Panc1 (cell line): ENCODE measurements at regions not wholly inside any gene's neighbourhood (a gene's known extent, or its start where the extent isn't known, plus 50 kb on each side); places are given as distances from the start of the nearest gene placed in this dataset.

Experiments
- ATAC-seq: fragments of 200-7000 bp; cut with Tn5 transposase; 2 replicates; pipeline ENCODE4 v1.9.1; 2020; ENCODE audit warnings: mild to moderate bottlenecking, moderate library complexity
- BruUV-seq: library from RNA; stranded (reverse); fragments of 400-500 nt; replicated peaks from 2 replicates; lab custom pipeline; 2021; lab: Mats Ljungman, UMichigan
- CTCF ChIA-PET: fragments of 300-600 bp; sonication (Branson Sonifier 250); formaldehyde crosslinking; loops from one replicate; lab custom pipeline; 2022; ENCODE audit warnings: antibody characterized with exemption; lab: Charles Lee
- POLR2A ChIA-PET: fragments of 300-600 bp; sonication (Branson Sonifier 250); formaldehyde crosslinking; loops from one replicate; lab custom pipeline; 2022; ENCODE audit warnings: antibody characterized with exemption; lab: Charles Lee
- DNase-seq: peaks from one replicate; pipeline ENCODE4 v3.0.0-alpha.2; 2010; ENCODE audit warnings: low read depth, low spot score
- H3K27ac ChIP-seq: 2 replicates; pipeline ENCODE4 v1.5.1; 2011; ENCODE audit warnings: mild to moderate bottlenecking, low read length, inconsistent platforms
- H3K27me3 ChIP-seq: fragments of 200-500 bp; sonication (Bioruptor generic); 2 replicates; pipeline ENCODE4 v1.6.0; 2014; ENCODE audit warnings: low read length, inconsistent platforms; ENCODE audit not compliant: control insufficient read depth, insufficient read depth
- H3K36me3 ChIP-seq: fragments of 200-500 bp; sonication (Bioruptor generic); 2 replicates; pipeline ENCODE4 v1.5.1; 2014; ENCODE audit warnings: inconsistent platforms, mild to moderate bottlenecking, low read length, moderate library complexity; ENCODE audit not compliant: control insufficient read depth, insufficient read depth
- H3K4me1 ChIP-seq: 2 replicates; pipeline ENCODE4 v1.5.1; 2011; ENCODE audit warnings: inconsistent platforms, mild to moderate bottlenecking, low read length, moderate library complexity; ENCODE audit not compliant: control insufficient read depth, insufficient read depth
- H3K4me3 ChIP-seq, 2 experiments: 2 replicates each; pipeline ENCODE4 v1.5.1; 2011 to 2012; ENCODE audit warnings: low read depth in 2 of 2, low read length in 2 of 2, mild to moderate bottlenecking in 2 of 2, inconsistent platforms in 1 of 2, moderate library complexity in 1 of 2
- H3K9me3 ChIP-seq: fragments of 200-500 bp; sonication (Bioruptor generic); 2 replicates; pipeline ENCODE4 v1.5.1; 2014; ENCODE audit warnings: low read depth, mild to moderate bottlenecking, inconsistent platforms, low read length, moderate library complexity; ENCODE audit not compliant: control insufficient read depth, insufficient read depth
- POLR2AphosphoS5 ChIP-seq: IDR thresholded peaks from 2 replicates; pipeline ENCODE4 v1.6.1; 2012; ENCODE audit warnings: mild to moderate bottlenecking, low read depth, low read length, moderate library complexity
- SIN3A ChIP-seq: IDR thresholded peaks from 2 replicates; pipeline ENCODE4 v1.6.1; 2012; ENCODE audit warnings: low read depth, mild to moderate bottlenecking, low read length, moderate library complexity, borderline replicate concordance; ENCODE audit not compliant: insufficient read depth
- TCF7L2 ChIP-seq: IDR thresholded peaks from 2 replicates; pipeline ENCODE4 v1.6.1; 2011; ENCODE audit warnings: mild to moderate bottlenecking, low read depth, low read length, inconsistent platforms
- in situ Hi-C: cut with HindIII; loops from 2 replicates; pipeline ENCODE4 v1.10.0; 2016; ENCODE audit warnings: low sequenced_read_pairs, low pct_unique_long_range_greater_than_20kb
- intact Hi-C: fragments of 100-400 bp; cut with micrococcal nuclease; formaldehyde crosslinking; loops from one replicate; pipeline ENCODE4 v1.10.0; 2022; ENCODE audit not compliant: unreplicated experiment
- TF ChIP-seq, protein P1 (sequence below): fragments of 450-650 bp; IDR thresholded peaks from 2 replicates; pipeline ENCODE4 v1.5.1; 2017; ENCODE audit warnings: mild to moderate bottlenecking
- TF ChIP-seq, protein P2 (sequence below), 2 experiments: IDR thresholded peaks; 2 replicates each; pipeline ENCODE4 v1.6.1; 2011 to 2012; ENCODE audit warnings: low read depth in 2 of 2, control low read depth in 1 of 2, low read length in 1 of 2, mild to moderate bottlenecking in 1 of 2, moderate library complexity in 1 of 2; ENCODE audit not compliant: insufficient read depth in 1 of 2

DNA sequence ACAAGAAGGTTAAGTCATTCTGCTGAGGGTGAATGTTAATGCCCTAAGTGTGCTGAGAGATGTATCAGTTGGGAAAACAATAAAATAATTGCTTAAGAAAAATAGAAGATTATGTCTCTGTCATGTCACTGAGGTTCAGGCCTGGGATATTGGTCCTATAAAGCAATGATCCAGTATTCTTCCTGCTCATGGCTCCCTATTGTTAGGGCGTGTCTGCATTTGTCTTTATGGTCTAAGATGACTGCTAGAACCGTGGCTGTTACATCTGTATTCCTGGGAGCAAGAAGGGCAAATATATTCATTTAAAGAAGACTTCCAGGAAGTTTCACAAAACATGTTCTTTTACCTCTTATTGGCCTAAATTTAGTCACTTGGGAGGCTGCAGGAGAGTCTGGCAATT, 125.0 kb downstream of the KCNE4 start:
- BruUV-seq: no TSS peak
- no peak overlapping the region for H3K4me3 ChIP-seq
- ChIA-PET CTCF (no interaction called here), POLR2A (no interaction called here)
- H3K4me1 ChIP-seq: no peaks in the 10 kb centered on the region
- no peak for ATAC-seq
- no peaks in the 10 kb centered on the region for H3K27me3 ChIP-seq
- no peak for TF ChIP-seq TCF7L2
- TF ChIP-seq SIN3A: no peak
- no peak for TF ChIP-seq POLR2AphosphoS5
- TF ChIP-seq, protein P1, sequence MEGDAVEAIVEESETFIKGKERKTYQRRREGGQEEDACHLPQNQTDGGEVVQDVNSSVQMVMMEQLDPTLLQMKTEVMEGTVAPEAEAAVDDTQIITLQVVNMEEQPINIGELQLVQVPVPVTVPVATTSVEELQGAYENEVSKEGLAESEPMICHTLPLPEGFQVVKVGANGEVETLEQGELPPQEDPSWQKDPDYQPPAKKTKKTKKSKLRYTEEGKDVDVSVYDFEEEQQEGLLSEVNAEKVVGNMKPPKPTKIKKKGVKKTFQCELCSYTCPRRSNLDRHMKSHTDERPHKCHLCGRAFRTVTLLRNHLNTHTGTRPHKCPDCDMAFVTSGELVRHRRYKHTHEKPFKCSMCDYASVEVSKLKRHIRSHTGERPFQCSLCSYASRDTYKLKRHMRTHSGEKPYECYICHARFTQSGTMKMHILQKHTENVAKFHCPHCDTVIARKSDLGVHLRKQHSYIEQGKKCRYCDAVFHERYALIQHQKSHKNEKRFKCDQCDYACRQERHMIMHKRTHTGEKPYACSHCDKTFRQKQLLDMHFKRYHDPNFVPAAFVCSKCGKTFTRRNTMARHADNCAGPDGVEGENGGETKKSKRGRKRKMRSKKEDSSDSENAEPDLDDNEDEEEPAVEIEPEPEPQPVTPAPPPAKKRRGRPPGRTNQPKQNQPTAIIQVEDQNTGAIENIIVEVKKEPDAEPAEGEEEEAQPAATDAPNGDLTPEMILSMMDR: no peak
- TF ChIP-seq, protein P2, sequence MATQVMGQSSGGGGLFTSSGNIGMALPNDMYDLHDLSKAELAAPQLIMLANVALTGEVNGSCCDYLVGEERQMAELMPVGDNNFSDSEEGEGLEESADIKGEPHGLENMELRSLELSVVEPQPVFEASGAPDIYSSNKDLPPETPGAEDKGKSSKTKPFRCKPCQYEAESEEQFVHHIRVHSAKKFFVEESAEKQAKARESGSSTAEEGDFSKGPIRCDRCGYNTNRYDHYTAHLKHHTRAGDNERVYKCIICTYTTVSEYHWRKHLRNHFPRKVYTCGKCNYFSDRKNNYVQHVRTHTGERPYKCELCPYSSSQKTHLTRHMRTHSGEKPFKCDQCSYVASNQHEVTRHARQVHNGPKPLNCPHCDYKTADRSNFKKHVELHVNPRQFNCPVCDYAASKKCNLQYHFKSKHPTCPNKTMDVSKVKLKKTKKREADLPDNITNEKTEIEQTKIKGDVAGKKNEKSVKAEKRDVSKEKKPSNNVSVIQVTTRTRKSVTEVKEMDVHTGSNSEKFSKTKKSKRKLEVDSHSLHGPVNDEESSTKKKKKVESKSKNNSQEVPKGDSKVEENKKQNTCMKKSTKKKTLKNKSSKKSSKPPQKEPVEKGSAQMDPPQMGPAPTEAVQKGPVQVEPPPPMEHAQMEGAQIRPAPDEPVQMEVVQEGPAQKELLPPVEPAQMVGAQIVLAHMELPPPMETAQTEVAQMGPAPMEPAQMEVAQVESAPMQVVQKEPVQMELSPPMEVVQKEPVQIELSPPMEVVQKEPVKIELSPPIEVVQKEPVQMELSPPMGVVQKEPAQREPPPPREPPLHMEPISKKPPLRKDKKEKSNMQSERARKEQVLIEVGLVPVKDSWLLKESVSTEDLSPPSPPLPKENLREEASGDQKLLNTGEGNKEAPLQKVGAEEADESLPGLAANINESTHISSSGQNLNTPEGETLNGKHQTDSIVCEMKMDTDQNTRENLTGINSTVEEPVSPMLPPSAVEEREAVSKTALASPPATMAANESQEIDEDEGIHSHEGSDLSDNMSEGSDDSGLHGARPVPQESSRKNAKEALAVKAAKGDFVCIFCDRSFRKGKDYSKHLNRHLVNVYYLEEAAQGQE (IDR thresholded peaks at IDR 0.05; ENCODE audit: insufficient read depth in 1 of 2, low read depth in 2 of 2, low read length in 1 of 2): no peak
- intact Hi-C loops (no loop called here), in situ Hi-C loops (no loop called here)
- no peaks in the 10 kb centered on the region for H3K9me3 ChIP-seq
- H3K27ac ChIP-seq: no peak overlapping the region
- no peak for DNase-seq
- no peaks in the 10 kb centered on the region for H3K36me3 ChIP-seq

DNA sequence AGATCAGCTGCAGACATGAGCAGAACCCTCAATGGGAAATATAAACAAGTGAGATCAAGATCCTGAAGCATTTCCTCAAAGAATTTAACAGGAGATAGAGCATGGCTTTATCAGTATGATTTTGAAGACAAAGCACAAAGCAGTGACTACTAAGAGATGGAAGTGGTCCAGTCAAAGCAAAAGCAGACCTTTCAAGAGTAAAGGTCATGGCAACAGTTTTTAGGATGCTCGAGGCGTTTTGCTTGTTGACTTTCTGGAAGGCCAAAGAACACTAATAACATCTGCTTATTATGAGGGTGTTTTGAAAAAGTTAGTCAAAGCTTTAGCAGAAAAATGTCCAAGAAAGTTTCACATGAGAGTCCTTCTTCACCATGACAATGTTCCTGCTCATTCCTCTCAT, 128.5 kb downstream of the KCNE4 start:
- ChIA-PET CTCF (no interaction called here), POLR2A (no interaction called here)
- no TSS peak for BruUV-seq
- Histone ChIP-seq H3K9me3 (no peaks in the 10 kb centered on the region), H3K4me3 (no peak overlapping the region), H3K36me3 (no peaks in the 10 kb centered on the region), H3K4me1 (no peaks in the 10 kb centered on the region), H3K27me3 (no peaks in the 10 kb centered on the region), H3K27ac (no peak overlapping the region)
- no peak for DNase-seq
- intact Hi-C loops: no loop called here
- no peak for ATAC-seq
- TF ChIP-seq, protein P1: no peak
- TF ChIP-seq SIN3A (no peak), POLR2AphosphoS5 (no peak), TCF7L2 (no peak)
- TF ChIP-seq, protein P2 (IDR thresholded peaks at IDR 0.05; ENCODE audit: insufficient read depth in 1 of 2, low read depth in 2 of 2, low read length in 1 of 2): no peak
- in situ Hi-C loops: no loop called here
